HS-27A (cell line): ENCODE measurements at regions not wholly inside any gene's neighbourhood (a gene's known extent, or its start where the extent isn't known, plus 50 kb on each side); places are given as distances from the start of the nearest gene placed in this dataset.
"Not testable (repeated sequence)": the region's sequence is repeated elsewhere in the genome, so short reads cannot be mapped to it uniquely, and the experiment has no call there.

ENCODE experiments used
- DNase-seq: peaks from one replicate; pipeline ENCODE4 v3.0.0-alpha.2; 2012; ENCODE audit warnings: low read depth, missing footprints

- DNase-seq = no peak
These were observed 1266.3 kb downstream of the SI start for GRCh38 chr3:163812006-163812405.

GRCh38 chr3:163809540-163809993 lies 1268.7 kb downstream of the SI start:
- no peak for DNase-seq

DNA sequence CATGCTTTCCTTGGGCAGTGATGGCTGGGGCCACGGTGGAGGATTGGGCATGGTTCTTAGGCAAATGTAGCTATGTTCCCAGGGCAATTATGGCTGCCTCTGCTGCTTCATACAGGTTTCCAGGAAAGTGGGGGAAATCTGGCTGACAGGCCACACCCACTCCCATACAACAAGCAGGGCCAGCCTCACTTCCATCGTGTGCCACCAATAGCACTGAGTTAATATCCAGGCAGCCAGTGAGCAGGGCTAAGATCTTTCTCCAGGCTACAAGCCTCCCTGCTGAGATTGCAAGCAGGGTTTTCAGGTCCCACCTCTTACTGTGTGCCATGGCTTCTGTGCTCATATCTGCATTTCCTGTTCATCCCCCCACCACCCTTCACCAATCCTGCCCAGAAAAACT lies 1291.9 kb downstream of the SI start:
- no peak for DNase-seq

DNA sequence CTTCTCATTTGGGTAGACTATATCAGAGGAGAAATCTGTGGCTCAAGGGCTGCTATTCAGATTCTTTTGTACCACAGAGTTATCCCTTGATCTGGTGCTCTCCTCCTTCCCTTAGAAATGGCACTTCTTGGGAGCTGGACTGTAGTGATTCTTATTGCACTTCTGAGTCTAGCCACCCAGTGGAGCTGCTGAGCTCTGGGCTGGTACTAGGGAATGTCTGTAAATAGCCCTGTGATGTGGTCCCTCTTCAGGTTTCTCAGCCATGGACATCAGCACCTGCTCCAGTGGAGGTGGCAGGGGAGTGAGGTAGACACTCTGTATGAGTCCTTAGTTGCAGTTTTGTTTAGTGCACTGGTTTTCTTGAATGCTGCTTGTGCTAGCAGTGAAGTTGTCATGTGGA lies 1292.6 kb downstream of the SI start:
- no peak for DNase-seq

GRCh38 chr3:163779396-163780344 lies 1298.6 kb downstream of the SI start:
- no peak for DNase-seq

DNA sequence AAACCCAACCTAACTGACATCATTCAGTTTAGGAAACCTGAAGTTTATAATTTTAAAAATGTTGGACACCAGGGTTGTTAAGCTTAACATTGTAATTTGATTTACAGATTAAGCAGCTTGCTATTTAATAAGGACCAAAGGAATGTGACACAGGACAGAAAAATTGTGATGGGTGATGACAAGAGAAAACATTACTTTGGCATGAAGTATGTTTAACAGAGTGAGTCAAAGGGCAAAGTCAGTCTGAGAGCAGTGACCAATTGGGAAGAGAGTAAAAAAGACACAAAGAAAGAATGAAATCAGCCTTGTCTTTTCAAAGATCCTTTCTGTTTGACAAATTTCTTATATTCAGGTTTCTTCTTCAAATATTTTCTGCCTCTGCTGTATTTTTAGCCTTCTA lies 1301.6 kb downstream of the SI start:
- peak; percentile 19 for DNase-seq

- DNase-seq = no peak
These were observed 1305.2 kb downstream of the SI start for GRCh38 chr3:163773136-163773535.

DNA sequence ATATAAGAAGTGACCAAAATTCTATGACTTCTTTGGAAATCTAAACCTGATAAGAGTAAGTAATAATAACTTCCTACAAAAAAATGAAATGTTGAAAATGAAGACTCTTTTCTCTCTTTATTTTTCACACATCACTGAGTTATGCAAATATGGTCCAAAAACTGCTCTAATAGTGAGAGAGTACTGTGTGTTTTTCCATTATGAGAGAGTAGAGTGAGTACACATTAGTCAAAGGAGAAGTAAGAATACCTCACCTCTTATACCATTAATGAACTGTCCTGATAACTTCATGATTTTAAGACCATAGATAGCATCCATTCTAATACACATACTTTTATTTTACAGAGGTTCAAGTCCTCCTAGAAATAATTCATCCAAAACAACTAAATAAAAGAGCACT lies 1310.2 kb downstream of the SI start:
- DNase-seq = no peak

- no peak for DNase-seq
These were observed 1312.2 kb downstream of the SI start for GRCh38 chr3:163766112-163766511.

DNA sequence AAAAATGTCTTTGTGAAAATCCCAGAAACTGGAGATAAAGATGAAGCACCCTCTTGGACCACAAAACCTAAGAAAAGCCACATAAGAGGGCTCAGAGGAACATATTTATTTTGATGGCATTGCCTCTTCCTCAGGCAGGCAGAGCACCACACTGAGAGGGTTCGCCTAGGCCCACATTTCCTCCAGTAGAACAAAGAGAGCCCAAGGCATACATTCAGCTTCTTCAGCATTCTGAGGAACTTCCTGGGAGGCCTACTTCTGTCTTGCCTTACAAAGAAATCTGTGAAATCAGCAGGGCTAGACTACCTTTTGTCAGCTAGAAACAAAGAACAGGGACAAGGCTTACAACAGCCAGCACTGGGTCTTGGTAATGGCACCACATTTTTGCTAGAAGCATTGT lies 1325.3 kb downstream of the SI start:
- DNase-seq = no peak

GRCh38 chr3:163745204-163745603 lies 1333.1 kb downstream of the SI start:
- no peak for DNase-seq

DNA sequence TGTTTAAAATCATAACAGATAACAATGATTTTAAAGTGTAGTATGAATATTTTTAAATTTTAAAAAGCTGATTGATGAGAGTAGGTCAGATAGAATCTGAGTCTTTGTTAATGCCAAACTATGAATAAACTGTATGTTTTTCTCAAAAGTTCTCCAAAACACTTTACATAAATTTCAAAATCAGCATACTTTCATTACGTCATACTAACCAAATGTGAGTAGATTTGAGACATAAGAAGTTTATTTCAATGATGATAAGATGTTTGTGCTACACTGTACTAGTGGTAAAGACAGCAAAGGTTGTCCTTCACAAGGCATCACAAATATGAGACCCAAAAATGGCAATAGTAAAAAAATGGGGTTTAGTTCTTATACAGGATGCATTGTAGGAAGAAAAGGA lies 1342.9 kb downstream of the SI start:
- no peak for DNase-seq

GRCh38 chr3:163730684-163731083 lies 1347.6 kb downstream of the SI start:
- no peak for DNase-seq

- no peak for DNase-seq
These were observed 1352.2 kb downstream of the SI start for GRCh38 chr3:163726125-163726524.

- DNase-seq = no peak
These were observed 1355.9 kb downstream of the SI start for GRCh38 chr3:163722405-163722804.

DNA sequence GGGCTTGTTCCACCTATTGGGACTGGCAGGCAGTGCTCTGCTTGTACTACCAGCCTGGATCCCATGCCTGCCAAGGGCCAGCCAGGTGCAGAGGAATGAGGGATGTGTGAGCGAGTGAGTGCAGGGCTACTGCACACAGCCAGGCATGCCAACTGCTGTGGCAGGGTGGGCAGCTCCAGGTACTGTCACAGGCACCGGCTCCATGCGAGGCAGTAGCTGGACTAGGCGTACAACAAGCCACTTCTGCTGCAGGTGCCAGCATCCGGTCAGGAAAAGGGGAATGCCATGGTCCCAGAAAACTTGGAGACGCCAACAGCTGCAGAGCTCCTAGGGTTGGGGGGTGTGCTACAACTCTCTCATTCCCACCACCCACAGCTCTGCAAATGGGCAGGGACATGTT lies 1356.7 kb downstream of the SI start:
- no peak for DNase-seq

- no peak for DNase-seq
These were observed 1360.9 kb downstream of the SI start for GRCh38 chr3:163717377-163717776.

DNA sequence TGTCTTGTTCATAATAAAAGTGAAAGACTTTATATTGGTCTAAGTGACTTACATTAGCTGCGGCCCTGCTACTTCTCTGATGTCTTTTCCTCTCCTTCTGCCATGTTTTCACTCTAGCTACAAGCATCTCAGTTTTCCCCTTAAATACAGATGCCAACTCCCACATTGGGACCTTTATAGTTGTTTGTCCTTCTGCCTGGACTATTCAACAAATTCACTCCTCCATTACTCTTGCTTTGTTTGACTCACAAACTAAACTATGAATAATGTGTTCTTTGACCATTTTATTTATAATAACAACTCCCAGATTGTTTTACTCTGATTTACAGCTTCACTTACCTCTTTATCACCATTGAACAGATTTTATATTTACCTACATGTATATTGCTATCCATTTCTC lies 1369.9 kb downstream of the SI start:
- no peak for DNase-seq

DNA sequence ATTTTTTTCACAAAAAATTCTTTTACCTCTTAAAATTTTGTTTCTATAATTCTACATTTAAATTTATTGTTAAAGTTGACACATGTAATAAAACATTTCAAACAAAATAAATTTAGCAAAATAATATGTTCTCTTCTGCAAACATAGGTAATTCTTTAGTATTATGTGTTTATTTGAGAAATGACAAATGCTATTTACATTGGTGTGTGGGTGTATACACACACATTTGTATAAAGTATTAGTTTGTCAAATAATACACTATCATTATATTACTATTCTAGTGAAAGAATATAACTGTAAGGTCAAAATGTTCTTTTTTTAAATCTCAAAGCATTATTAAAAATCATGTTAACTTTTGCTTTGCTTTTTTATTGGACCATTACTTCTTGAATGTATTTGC lies 1370.6 kb downstream of the SI start:
- DNase-seq = no peak

DNA sequence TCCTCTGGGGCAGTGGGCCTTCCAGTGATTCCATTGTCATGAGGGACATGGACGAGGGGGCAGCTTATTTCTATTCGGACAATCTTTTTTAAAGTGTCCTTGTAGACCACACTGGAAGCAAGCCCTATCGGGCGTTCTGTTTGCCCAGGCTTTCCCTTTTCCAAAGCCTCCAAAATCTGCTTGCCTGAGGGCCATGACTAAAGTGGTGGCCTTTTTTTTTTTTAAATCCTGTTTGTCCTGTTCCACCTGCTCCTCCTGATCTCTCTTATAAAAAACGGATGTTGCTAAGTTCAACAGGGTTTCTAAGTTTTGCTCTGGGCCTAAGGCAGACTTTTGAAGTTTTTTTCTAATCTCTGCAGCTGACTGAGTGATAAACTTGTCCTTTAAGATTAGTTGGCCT lies 1380.1 kb downstream of the SI start:
- not testable (repeated sequence) for DNase-seq

DNA sequence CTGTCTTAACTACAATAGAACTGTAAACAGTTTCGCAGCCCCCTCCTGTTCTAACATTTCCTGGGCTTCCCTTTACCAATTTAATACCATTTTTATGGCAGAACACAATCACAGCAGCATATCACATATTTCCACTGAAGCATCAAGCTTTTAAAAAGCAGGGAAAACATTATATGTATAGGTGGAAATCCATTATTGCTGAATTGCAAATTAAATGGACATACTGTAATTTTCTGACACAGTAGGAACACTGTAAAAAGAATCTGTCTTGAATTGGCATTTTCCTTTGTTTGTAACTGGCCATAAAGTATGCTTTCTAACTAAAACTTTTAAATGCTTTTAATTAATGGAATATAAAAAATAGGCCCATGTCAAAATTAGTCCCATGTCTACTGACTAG lies 1385.8 kb downstream of the SI start:
- no peak for DNase-seq

DNA sequence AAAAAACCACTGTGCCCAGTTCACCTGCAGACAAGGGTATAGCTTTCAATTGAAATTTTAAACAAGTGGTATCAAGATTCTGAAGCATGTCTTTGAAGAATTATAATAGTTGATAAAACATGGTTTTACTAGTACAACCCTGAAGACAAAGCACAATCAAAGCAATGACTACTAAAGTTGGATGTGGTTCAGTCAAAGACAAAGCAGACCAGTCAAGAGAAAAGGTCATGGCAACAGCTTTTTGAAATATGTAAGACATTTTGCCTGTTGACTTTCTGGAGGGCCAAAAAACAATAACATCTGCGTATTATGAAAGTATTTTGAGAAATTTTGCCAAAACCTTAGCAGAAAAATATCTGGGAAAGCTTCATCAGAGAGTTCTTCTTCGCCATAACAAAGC lies 1393.6 kb downstream of the SI start:
- DNase-seq = no peak

DNA sequence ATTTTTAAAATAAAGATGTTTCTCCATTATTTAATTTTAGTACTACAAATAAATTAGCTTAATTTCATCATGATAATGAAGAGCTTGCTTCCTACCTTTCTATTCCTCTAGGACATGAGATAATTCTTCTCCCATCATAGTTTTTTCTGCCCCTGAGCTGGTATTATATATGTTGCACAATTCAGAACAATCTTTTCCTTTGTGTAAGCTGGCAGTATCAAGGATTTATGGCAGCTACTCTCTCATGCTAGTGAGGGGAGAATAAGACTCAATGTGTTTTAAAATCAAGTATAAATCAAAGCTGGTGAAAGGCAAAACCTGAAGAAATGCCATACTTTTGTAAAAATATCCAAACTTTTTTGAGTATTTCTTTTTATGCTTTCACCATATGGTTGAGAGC lies 1405.3 kb downstream of the SI start:
- no peak for DNase-seq

DNA sequence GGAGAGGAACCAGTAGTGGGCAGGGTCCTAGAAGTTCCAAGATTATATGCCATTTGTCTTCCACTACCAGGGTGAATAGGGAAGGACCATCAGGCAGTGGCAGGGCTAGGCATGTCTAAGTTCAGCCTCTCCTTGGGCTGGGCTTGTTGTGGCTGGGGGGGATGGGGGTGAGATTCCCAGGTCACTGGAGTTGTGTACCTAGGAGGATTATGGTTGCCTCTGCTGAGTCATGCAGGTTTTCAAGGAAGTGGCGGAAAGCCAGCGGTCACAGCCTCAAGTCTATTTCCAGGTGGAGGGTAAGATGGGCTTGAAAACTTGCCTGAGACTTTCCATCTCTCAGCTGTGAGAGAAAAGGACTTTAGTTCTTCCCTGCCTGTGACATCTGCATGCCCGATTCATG lies 1407.1 kb downstream of the SI start:
- no peak for DNase-seq
